NCI-H510A treated with DMSO at 0.1 percent for 48 hours (cell line): ENCODE measurements at regions not wholly inside any gene's neighbourhood (a gene's known extent, or its start where the extent isn't known, plus 50 kb on each side); places are given as distances from the start of the nearest gene placed in this dataset.

Source experiments
- DNase-seq: peaks from one replicate; lab custom pipeline; 2025; lab: John Stamatoyannopoulos, UW

DNA sequence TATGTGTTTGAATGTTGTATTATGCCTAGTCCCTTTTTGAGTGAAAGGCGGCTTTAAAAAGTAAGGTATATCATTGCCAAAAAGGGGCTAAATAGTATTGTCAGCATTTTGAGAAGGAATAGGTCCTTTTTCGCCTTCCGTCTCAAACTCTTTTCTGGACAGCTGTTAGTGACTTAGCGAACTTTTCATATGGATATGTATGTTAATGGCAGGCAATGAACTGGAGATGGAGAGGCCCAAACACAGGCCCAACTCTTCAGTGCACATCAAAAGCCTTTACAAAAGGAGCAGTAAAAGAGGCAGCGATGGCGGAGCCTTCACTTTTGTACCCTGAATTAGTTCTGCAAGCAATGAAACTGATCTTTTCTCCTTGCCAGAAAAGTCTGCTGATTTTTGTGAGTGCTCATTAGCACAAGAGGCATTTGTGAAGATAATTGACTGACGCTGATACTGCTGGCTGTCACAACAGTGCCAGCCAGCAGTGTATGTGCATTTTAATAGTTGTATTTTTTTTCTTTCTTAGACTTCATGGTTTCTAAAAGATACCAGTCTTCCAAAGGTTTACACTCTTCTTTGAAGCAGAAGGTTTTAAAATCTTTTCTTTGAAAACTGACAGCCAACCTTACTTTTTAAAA lies 243.7 kb upstream of the SP8 start:
- no peak for DNase-seq

DNA sequence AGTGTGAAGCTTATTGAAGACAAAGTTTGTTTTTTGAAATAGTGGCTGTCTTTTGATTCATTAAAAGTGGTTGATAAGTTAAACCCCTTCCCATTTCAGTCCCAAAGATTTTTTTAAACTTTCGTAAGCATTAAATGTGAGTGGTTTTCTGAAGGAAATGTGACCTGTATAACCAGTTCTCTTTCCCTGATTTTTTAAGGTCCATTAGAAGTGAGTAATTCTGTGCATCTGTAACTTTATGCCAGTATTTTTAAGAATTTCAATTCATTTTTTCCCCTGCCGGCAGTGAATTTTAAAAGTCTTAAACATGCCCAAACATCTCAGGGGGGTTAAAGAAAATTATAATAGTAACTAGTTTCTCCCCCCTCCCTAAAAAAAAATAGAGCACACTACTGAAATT lies 254.6 kb upstream of the SP8 start:
- DNase-seq: no peak

DNA sequence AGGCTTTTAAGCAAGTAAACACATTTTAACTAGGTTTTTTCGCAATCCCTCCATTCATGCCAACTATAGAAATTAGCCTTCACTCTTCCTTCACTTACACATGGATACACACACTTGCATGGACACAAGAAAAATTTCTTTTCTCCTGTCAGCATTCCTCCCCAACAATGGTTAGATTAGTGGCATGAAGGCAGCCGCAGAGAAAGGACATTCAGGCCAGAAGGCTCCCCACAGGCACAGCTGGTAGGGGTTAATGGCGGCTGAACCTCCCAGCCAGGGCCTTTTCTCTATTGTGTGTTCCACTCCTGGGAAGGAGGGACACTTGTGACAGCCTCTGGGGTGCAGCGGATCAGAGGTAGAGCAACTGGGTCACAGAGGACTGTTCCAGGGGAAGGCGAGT lies 255.0 kb upstream of the SP8 start:
- no peak for DNase-seq

DNA sequence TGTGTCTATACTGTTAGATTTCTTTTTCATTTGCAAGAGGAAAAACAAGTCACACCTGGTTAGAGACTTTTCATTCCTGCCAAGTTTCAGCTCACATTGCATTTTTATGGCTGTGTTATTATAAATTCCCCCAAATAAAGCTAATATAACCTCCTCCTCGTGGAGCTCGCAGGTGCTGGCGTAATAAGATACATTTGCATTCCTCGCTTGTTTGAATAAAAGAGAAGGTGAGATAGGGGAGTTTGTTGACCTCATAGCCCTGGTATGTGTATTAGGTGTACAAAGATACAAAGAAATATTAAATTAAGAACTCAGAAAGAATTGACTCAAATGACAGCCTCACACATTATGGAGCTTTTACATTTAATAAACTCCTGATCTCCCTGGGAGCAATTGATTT lies 257.7 kb upstream of the SP8 start:
- no peak for DNase-seq

DNA sequence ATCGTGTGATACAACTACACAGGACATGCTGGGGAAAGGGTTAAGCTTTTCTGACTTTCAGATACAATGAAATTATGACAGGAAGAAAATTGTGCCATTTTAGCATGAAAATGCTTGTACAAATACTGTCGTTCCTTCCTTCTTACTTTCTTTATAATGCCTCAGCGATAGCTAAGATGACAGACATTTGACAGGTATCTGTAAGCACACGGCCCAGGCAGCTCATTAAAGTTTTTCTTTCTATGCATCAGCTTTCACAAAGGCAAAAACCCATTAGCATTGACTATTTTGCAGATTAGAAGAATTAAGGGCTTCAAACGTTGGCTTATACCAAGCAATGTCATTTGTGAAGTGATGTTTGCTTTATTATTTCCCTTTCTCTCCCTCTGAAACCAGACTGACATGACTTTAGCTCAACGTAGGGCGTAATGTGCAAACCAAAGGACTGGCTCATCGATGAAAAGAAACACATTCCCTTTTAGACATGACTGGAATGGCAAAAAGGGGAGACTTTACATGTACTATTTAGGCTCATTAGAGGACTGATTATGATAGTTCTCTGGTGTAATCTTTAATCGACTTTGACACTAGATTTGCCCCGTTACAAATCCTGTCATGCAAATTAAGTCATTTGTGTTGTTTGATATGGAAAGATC lies 258.4 kb upstream of the SP8 start:
- DNase-seq: no peak

DNA sequence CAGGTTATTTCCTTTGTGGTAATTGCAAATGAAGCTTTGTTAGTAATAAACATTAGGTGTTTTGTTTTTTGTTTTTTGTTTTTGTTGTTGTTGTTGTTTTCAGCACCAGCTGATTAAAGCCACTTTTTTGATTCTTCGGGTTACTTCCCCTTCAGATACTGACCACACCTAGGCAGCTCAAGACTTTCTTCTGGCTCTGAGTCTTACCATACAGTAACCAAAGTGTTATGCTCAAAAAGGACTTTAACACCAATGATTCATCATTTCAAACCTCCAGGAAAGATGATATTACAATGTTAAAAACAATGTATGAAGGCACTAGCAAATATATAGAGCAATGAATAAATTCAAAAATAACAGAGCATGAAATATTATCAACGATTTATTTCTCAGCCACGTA lies 265.2 kb upstream of the SP8 start:
- no peak for DNase-seq

DNA sequence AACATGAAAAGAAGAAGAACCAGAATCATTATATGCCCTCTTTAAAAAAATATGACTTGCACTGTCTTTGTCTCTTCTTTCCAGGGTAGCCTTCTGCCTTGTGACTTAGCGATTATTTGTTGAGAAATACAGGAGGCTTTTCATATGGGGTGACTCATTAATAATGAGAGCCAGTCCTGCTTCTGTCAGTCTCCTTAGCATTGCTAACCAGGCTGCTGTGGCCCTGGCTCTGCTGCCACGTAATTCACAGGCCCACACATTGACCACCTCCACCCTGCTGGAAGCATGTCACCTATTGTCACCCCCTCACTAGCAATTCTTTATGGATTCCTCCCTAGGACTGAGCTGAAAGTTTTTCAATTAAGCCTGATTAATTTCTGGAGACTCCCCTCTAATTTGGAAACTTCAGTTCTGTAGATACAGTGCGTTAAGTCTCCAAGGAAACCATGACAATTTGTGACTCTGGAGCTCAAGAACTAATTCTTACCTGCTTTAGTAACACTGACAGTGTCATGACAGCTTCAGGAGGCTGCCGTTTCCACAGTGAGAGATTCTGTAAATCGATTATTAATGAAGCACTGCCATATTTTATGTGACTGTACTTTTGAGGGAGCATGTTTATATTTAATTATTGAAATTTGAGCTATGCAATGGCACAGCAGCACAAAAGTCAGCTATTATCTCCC lies 267.9 kb upstream of the SP8 start:
- no peak for DNase-seq

DNA sequence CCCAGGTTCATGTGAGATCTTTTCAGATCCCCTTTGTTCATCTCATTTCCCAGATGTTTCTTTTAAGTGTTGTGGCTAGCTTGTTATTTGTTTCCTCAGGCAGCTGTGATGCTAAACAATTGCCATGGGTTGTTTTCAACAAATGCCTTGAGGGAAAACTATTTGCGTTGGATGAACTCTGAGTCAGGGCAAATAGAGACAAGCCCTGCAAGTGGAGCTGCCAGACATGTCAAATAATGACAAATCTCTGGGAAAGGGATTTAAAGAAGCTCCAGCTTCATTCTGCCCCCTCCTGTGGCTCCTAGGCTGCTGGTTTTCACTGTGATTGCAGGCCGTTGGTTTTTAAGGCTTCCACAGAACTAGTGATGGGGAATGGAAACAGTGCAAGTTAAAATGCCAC lies 272.4 kb upstream of the SP8 start:
- no peak for DNase-seq

DNA sequence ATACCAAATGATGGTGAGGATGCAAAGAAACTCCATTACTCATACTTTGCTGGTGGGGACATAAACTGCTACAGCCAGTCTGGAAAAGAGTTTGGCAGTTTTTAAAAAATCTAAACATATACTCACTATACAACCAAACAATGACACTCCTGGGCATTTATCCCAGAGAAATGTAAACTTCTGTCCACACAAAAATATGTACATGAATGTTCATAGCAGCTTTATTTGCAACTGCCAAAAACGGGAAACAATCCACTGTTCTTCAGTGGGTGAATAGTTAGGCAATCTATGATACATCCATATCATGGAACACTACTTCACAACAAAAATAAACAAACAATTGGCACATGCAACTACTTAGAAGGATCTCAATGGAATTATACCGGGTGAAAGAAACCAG lies 276.4 kb upstream of the SP8 start:
- no peak for DNase-seq

DNA sequence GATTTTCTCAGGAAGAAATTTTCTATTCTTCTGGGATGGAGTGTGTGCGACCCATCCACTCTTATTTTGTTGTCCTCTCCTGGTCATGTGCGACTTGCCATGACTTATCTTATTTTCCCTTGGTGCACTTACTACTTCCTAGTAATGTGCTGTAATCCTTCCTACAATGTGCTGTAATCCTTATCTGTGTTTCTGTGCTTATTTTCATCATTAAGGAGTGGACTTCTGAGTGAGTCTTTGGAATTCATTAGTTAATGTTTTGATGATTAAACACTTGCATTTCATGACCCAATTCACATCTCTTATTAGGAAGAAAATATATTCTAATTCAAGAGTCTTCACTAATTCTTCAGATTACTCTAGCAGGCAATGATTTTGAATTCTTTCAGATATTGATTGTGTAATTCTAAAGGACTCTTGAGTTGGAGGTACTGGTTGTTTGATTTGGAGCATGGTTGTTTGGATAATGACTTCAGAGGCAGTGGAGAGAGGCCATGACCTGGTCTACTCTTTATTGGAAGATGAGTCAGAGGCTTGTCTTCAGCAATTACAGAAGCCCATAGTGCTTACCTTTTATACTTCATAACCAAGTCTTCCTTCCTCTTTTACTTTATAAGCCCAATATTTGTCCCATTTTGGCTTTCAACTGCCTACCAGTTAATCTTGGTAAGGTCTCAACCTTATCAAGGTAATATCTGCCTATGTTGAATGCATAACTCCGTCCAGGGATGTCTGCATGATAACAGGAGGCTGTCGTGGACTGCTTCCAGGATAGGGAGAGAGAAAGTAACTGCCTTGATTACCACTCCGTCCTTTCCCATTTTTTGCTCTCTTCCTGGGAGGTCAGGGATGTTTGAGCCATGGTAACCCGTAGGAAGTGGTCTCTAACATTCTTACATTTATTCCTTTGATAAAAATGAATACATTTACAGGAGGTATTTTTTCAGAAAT lies 278.3 kb upstream of the SP8 start:
- peak; percentile 42 for DNase-seq

DNA sequence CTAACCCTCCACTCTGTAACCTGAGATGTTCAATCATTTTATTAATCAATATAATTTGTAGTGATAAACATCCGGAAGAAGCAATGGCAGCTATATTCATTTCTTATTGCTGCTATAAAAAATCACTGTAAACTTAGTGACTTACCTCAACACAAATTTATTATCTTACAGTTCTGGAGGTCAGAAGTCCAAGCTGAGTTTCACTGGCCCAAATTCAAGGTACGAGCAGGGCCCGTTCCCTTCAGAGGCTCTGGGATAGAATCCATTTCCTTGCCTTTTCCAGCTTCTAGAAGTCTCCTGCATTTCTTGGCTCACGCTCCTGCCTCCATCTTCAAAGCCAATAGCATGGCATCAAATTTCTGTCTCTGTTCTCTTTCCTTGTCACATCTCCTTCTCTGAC lies 279.5 kb upstream of the SP8 start:
- no peak for DNase-seq

DNA sequence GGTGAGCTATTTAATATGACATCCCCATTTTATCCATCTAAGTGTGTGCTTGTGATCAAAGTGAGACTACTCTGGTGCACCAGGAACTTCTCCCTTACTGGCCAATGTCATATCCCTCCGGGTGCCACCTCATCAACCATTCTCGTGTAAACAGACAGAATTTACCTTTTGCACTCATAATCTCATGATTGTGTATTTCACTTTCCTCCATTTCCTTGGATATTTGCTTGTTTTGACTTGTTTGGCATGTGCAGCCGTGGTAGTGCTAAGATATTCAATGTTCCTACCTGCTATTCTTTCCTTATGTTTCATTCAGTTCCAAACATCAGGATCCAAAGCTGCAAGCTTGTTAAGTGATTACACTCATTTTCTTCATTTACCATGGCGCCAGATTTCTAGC lies 280.5 kb upstream of the SP8 start:
- DNase-seq: no peak

DNA sequence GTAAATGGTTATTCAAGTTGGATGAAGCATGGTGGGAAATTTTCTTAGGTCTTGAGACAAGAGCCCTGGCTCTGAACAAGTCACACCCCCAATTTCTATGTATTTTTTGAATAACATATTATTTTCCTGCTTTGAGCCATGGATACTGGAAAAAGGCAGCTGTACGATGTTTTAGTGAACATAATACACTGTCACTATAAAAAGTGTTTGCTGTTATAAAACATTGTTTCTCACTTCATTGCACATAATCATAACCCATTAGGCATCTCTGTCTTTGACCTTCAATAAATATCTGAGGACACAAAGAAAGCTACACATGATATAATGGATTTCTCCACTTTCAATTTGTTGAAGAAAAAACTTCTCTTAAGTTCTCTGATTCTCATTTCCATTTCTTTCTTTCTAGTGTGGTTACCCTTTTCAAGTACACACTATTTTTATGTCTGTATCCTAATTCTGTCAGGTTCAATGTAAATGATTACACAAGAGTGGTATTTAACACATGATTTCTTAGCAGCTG lies 283.9 kb upstream of the SP8 start:
- DNase-seq: no peak

DNA sequence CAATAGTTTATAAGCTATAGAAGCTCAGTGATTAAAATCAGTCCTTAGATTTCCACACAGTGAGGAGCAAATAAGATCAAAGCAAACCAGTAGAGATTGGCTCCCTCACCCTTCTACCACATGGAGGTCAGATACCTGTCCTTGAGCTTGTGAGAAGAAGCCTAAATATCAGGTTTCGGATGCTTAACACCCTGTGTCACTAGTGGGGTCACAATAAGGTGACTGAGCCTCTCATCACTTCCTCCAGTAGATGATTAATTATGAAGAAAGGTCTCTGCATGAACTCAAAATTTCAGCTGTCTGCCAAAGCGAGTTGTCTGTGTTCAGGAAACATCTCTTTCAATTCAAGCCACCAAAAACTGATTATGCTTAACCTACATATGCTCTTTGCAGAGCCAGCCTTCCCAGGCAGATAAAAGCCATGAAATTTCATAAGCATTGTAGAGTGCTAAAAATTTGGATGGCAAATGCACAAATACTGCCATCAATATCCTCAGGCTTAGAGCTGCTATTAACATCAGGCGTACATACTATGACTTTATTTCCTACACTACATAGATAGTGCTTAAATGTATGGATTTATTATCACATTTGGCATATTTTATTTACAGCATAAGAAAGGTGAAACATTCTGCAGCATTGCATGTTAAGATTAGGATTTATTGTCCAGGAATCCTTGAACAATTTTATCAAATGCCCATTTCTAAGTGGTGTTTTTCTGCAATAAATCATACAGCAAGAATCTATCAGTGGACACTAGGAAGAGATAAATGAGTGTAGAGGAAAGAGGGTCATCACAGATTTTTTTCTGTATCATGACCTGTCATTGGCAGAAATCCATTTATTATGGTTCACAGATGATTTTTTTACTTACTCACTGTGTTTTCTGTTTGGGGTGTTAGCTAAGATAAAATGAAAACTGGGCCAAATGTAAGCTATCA lies 285.1 kb upstream of the SP8 start:
- DNase-seq: peak; percentile 8

DNA sequence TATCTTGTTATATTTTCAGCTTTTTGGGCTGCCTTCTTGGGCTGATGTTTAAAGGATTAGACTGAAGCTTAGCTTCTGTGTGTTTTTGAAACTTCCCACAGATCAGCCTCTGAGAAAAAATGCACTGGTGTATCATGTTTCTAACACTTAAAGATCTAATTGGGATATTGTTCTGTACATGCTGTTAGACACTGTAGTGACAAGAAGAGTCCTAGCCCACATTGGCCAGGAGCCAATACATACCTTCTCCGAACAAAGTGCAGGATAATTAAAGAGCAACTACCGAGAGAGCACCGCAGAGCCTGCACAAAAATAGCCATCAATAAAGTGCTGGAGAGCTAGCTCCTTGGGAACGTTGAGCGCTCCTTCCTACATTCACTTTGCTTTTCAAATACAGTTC lies 289.4 kb upstream of the SP8 start:
- peak; percentile 94 for DNase-seq

DNA sequence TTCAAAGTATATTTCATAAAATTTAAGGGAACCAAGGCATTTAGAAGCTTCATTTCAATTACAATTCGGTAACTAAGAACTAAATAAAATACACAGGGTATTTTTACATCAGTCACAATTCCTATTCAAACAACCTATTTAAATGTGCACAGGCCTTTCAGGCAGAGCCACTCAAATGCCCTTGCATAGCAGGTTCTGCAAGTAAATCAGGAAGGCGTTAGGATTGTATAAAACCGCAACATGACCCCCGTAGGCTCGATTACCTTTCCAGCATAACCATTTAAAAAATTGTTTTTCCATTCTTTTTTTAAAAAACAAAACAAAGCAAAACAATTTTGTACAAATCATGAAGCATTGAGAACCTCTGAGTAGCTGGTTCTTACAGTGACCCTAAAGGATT lies 289.9 kb upstream of the SP8 start:
- DNase-seq: peak; percentile 64

DNA sequence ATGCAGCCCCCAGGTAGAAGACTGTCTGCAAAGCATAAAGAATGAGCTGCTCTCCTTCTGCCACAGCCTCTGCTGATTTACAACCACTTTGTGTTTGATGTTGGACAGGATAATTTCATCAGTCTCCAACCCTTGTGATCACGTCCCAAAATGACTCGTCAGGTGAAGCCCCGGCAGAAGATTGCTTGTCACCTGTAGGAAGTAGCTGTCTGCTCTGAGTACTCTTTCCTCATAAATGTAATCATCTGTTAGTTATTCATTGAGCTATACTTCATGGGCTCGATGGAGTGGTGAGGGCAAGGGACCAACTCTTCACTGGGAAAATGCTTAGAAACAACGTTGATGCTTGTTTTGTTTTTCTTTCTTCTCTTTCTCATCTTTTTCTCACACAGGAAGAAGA lies 290.9 kb upstream of the SP8 start:
- peak; percentile 7 for DNase-seq

DNA sequence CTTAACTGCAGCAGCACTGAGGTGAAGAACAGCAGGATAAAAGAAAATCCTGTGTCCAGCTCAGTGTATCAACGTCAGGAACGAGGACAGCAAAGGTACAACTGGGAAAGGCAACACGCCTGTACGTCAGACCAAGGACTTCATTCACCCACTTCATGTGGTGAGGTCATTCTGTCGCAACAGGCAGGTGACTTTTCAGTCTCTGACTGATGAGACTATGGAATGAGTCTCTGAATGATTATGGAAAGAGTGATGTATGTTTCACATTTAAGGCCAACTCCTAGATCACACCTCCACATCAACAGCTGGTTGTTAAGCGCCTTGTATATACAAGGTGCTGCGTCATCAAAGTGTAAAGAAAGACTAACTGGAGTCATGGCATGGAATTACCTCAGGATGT lies 297.6 kb upstream of the SP8 start:
- DNase-seq: peak; percentile 10

DNA sequence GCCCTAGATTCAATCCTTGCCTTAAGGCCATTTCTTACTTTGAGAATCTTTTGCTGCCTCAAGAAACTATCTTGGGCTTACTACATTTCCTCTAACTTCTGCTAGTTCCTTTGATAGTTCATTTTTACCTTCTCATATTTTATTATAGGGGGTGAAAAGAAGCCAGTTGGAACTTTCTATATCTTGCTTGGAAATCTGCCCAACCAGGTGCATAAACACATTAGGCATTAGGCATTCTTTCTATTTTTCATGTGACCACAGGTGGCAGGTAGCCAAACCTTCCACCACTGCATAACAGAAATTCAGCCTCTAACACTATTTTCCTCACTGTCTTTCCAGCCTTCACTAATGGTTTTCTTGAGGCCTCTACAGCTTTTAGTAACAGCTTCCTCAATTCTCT lies 300.0 kb upstream of the SP8 start:
- peak; percentile 17 for DNase-seq

DNA sequence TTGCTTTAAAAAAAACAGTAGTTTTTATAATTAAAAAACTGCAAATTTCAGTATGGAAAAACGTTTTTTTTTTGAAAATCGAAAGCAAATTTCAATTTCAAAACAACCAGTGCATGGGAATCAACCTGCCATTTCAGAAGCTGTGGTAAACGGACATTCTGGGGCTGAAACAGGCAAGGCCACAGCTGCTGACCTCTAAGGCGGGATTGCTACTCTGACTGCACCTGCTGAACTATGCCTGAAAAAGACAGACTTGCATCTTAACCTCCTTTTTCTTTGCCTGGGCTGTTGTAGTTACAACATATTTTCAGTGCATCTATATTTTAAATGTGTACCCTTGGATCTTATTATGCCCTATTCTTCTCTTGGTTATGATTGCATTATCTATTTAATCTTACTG lies 303.0 kb upstream of the SP8 start:
- no peak for DNase-seq
